ENCODE measurements at regions not wholly inside any gene's neighbourhood (a gene's known extent, or its start where the extent isn't known, plus 50 kb on each side); places are given as distances from the start of the nearest gene placed in this dataset.

DNA sequence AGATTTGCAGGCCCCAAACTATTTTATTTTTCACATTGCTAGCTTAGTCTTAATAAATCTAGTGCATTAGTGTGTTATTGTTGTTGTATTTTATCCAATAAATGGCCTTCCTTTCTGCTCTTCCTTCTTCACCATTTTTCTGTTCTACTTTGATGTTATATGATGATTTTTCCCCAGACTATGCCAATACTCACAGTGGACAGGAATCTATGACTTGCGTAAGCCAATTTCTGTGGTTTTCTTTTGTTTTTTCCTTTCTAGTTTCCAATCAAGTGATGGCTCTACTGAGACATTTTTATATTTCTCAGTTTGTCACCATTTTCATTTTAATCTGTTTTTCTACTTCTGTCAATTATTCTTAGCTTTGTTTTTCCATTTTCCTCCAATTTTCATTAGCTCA, 106.8 kb upstream of the FBXL7 start:
- H3K27ac ChIP-seq, result no peak overlapping the region
- 98 to 100% methylated on average over 1 of the region's 1 CpG for WGBS, 2 donors
- FAIRE-seq (no peak), ATAC-seq (no peak), DNase-seq (no peak)
- no peak for TF ChIP-seq CTCF (IDR thresholded peaks at IDR 0.05)
- H3K36me3 ChIP-seq, result no peaks in the 10 kb centered on the region
- no peaks in the 10 kb centered on the region for H3K27me3 ChIP-seq
- intact Hi-C loops (cut with DNase I), result no loop called here
- H3K4me1 ChIP-seq, result no peaks in the 10 kb centered on the region
- H3K4me3 ChIP-seq, result no peak overlapping the region
- H3K9me3 ChIP-seq, result no peaks in the 10 kb centered on the region

- intact Hi-C loops (cut with DNase I), result no loop called here
Measured at GRCh38 chr5:15391704-15392397, 108.1 kb upstream of the FBXL7 start.

DNA sequence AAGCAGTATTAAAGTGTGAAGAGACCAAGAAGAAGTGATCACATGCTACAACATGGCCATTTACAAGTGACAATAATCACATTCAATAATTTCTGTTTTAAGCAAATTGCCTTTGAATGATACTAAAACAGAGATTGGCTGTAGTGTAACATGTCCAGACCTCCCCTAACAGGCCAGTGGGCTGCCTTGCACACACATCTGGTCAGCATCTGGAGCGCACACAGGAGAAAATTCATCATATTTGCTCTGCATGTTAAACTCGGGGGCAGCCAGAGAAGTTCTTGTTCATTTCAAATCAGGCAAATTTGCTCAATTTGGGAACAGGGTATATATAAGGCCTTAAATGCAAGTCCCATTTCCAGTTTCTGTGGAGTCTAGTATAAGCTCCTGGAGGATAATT, 111.1 kb upstream of the FBXL7 start:
- no peaks in the 10 kb centered on the region for H3K27me3 ChIP-seq
- intact Hi-C loops (cut with DNase I), result no loop called here
- no peak for TF ChIP-seq CTCF (IDR thresholded peaks at IDR 0.05)
- H3K4me3 ChIP-seq, result no peak overlapping the region
- no peak overlapping the region for H3K27ac ChIP-seq
- no peaks in the 10 kb centered on the region for H3K9me3 ChIP-seq
- 61 to 76% methylated on average over 2 of the region's 2 CpGs for WGBS, 2 donors
- ATAC-seq (no peak), FAIRE-seq (no peak), DNase-seq (no peak)
- H3K4me1 ChIP-seq, result no peaks in the 10 kb centered on the region
- no peaks in the 10 kb centered on the region for H3K36me3 ChIP-seq

More at GRCh38 chr5:15391704-15392397, 108.1 kb upstream of the FBXL7 start:
- Histone ChIP-seq H3K9me3 (no peaks in the 10 kb centered on the region), H3K4me1 (no peaks in the 10 kb centered on the region), H3K4me3 (no peak overlapping the region), H3K27ac (no peak overlapping the region), H3K27me3 (no peaks in the 10 kb centered on the region), H3K36me3 (no peaks in the 10 kb centered on the region)
- ATAC-seq (no peak), FAIRE-seq (no peak), DNase-seq (no peak)
- TF ChIP-seq CTCF (IDR thresholded peaks at IDR 0.05), result no peak
- whole genome bisulfite sequencing, 2 donors, result 42 to 49% methylated on average over 12 of the region's 12 CpGs

DNA sequence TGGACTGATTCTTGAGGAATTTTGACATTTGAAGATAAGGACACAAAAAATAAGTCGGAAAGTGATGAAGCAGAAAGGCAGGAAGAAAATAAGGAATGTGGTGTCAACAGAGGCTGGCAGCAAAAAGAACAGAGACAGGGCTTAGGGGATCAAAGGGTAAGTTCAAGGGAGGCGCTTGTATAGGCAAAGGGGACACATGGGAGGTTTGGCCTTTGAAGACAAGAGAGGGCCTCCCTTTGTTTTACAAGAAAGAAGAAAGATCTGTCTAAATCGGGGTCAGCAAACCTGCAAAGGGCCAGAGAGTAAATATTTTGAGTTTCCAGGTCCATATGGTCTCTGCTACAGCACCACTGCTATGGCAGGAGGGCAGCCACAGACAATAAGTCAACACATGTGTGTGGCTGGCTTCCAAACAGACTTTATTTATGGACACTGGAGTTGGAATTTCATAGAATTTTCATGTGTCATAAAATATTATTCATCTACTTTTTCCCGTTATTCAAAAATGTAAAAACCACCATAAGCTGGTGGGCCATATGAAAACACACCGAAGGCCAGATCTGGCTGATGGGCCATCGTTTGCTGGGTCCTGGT, 112.0 kb upstream of the FBXL7 start:
- Histone ChIP-seq H3K4me1 (no peaks in the 10 kb centered on the region), H3K27me3 (no peaks in the 10 kb centered on the region), H3K4me3 (no peak overlapping the region), H3K27ac (no peak overlapping the region), H3K9me3 (no peaks in the 10 kb centered on the region), H3K36me3 (no peaks in the 10 kb centered on the region)
- DNase-seq (no peak), ATAC-seq (no peak), FAIRE-seq (no peak)
- WGBS, 2 donors, result 45 to 58% methylated on average over 6 of the region's 6 CpGs
- TF ChIP-seq CTCF (IDR thresholded peaks at IDR 0.05), result no peak
- intact Hi-C loops (cut with DNase I), result no loop called here

- 67 to 71% methylated on average over 3 of the region's 3 CpGs for WGBS, 2 donors
- FAIRE-seq (no peak), DNase-seq (no peak), ATAC-seq (no peak)
- H3K36me3 ChIP-seq, result no peaks in the 10 kb centered on the region
- no peaks in the 10 kb centered on the region for H3K4me1 ChIP-seq
- no peak overlapping the region for H3K4me3 ChIP-seq
- intact Hi-C loops (cut with DNase I), result no loop called here
- H3K9me3 ChIP-seq, result no peaks in the 10 kb centered on the region
- no peak for TF ChIP-seq CTCF (IDR thresholded peaks at IDR 0.05)
- H3K27ac ChIP-seq, result no peak overlapping the region
- no peaks in the 10 kb centered on the region for H3K27me3 ChIP-seq
Measured at GRCh38 chr5:15386122-15386521, 113.9 kb upstream of the FBXL7 start.
